GM19351 (cell line): ENCODE measurements at regions not wholly inside any gene's neighbourhood (a gene's known extent, or its start where the extent isn't known, plus 50 kb on each side); places are given as distances from the start of the nearest gene placed in this dataset.
"Not testable (repeated sequence)": the region's sequence is repeated elsewhere in the genome, so short reads cannot be mapped to it uniquely, and the experiment has no call there.

ENCODE experiments used
- ATAC-seq: cut with Tn5 transposase; IDR thresholded peaks from one replicate; pipeline ENCODE4 v1.9.1; 2021; ENCODE audit warnings: mild to moderate bottlenecking, moderate library complexity; ENCODE audit not compliant: unreplicated experiment

DNA sequence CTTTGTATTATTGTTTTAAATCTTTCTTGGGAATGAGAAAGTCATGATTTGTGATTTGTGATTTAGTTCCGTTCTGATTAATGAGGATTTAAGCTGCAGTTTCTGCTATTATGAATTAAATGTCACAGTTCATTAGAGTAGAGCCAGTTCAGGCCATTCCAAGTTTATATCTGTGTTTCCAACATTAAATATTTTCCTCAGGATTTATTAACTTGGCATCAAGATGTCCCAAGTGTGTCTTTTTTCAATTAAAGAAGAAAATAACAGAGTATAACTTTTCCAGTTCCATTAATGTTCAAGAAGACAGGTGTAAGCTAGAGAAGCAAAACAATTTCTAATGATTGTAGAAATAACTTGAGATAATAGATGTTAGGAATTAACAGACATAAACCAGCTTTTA, 1183.2 kb upstream of the CELF2 start:
- no peak for ATAC-seq

DNA sequence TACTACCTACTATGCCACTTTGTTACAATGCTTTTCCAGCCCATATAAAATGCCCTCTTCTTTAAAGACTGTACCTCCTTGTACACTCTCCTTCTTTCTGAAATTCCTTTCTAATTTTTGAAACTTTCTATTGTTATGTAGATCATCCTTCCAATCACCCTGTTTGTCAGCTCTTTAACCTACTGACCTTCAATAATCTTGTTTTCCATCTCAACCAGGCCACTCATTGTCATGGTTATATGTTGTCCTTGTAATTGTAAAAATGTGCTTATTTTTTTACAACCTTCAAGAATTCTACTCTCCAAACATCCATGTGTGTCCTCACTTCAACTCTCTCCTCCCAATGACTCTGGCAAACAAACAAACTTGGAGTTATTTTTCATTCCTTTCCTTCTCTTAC, 1172.6 kb upstream of the CELF2 start:
- ATAC-seq = no peak

DNA sequence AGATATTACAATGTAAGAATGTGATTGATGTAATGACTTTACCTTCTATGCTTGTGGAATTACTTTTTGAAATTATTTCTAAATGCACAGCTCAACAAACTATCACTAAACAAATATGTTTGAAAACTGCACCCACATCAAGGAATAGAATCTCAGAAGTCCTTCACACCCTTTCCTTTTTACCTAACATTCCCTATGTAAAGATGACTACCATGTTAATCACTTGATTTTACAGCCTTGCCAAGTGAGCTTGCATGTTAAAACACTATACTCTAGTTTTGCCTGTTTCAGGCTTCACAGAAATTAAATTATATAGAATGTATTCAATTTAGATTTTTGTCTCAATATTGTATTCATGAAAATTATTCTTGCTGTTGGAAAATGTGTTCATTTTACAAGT, 1169.4 kb upstream of the CELF2 start:
- ATAC-seq = no peak

DNA sequence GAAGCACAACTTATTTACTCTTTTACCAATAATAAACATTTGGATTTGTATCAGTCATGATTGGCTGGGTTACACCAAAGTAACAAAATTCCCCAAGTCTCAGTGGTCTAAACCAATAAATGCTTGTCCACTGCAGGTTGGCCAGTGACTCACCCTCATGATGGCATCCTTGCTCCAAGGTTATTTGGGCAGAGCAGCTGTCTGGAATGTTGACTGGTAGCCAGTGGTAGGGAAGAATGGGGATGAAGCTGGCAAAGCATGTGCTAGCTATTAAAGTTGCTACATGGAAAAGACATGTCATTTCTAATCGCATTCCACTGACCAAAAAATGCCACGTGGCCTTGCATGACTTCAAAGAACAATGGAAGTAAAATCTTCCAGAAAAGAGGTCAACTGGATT, 1168.7 kb upstream of the CELF2 start:
- ATAC-seq = no peak

DNA sequence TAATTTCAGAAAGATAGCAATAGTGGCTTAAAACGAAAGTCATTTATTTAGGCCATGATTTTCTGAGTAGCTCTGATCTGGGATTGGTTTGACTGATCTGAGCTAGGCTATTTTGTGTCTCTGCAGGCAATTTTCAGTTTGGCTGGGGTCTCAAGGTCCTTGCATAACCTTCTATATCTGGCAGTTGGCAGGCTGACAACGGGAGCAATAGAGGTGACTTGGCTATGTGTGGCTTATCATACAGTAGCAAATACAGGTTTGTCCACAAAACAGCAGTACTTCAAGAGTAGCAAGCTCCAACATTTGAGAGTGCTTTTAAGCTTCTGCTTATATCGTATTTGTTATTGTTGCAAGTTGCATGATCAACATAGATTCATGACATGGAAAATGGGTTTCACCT, 1167.3 kb upstream of the CELF2 start:
- ATAC-seq = no peak

DNA sequence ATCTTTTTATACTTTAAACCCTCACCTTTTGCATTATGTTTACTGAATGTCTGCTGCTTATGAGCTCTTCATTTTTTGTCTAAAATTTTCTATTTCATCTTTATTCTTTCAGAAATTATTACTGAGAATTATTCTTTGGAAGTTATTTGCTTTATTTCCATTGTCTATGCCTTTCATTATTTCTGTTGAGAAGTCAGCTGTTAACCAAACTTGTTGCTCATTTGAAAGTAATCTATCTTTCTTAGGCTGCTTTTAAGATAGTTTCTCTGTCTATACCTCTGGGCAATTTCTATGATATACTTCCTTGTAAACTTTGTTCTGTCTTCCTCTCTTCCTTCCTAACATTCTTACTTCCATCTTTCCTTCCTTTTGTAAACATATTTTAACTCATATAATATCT, 1165.9 kb upstream of the CELF2 start:
- no peak for ATAC-seq

DNA sequence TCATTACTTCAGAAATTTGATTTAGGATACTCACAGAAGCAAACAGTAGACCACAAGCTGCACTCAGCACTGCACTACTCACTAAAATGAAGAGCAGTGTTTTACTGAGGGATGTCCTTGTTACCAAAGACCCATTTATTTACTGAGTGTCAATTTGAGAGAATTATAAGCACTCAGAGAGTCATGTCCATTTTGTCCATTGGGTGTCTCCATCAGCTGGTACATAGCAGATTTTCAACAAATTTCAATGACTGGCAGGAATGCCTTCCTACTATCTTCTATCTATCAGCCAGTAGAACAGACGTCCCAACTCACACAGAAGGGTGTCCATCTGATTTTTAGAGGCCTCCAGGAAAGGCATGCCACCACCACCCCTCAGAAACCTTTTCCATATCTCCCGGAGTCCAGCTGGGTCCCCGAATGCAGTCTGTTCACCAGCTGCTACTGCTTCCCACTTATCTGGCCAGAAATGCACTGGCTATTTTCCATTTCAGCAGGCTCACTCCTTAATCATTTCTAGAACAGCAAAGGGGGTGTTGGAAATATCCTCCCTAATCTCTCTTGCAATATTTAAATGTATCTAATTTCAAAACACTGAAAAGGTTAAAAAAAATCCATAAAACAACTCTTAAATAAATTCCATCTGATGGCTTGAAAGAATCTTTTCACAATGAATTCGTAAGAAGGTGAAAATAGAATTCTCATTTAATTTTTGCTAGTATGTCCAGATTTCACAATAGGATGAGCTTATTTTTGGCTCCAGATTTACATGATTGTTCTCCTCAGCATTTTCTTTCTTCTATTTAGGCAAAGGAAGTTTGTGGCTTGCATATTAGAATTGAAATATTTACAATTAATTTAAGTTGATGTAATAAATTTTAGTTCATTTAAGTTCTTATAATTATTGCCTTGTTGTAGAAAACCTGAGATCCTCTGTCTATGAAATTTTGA, 1164.0 kb upstream of the CELF2 start:
- ATAC-seq = no peak

DNA sequence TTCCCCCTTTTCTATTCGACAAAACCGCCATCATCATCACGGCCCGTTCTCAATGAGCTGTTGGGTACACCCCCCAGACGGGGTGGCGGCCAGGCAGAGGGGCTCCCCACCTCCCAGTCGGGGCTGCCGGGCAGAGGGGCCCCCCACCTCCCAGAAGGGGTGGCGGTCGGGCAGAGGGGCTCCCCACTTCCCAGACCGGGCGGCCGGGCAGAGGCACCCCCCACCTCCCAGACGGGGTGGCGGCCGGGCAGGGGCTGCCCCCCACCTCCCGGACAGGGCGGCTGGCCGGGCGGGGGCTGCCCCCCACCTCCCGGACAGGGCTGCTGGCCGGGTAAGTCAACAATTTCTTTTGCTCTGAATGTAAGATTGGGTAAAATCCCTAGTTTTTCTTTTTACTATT, 1162.2 kb upstream of the CELF2 start:
- not testable (repeated sequence) for ATAC-seq

DNA sequence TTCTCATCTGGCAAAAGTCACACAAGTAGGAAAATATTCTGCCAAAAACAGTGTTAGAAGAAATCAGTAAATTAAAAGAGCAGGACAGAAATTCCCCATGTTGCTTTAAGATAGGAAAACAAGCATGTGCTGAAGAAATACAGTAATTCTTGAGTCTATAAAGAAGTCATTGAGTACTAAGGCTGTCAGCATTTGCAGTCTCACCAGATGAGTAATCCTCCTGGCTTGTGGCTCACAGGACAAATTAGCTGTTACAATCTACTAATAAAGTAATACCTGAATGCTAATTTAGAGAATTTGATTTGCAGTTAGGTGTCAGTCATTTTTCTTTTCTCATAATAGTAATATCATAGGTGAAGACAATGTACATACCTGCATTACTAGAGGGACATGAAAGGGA, 1158.9 kb upstream of the CELF2 start:
- ATAC-seq = no peak

DNA sequence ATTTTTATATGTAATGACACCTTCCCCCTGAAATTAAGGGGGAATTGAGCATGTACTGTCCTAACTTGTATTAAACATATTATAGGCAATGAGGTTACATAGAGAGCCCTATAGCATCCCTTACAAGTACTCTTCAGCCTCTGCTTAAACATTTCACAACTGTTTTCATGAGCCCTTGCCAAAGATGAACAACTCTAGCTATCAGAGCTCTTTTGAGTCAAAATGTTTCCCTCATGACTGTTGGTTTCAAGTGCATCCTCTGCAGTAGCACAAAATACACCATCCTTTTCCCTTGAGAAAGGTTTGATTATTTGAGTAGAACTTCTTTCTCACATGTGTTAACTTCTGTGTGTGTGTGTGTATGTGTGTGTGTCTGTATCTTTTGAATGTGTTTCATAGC, 1157.6 kb upstream of the CELF2 start:
- no peak for ATAC-seq

DNA sequence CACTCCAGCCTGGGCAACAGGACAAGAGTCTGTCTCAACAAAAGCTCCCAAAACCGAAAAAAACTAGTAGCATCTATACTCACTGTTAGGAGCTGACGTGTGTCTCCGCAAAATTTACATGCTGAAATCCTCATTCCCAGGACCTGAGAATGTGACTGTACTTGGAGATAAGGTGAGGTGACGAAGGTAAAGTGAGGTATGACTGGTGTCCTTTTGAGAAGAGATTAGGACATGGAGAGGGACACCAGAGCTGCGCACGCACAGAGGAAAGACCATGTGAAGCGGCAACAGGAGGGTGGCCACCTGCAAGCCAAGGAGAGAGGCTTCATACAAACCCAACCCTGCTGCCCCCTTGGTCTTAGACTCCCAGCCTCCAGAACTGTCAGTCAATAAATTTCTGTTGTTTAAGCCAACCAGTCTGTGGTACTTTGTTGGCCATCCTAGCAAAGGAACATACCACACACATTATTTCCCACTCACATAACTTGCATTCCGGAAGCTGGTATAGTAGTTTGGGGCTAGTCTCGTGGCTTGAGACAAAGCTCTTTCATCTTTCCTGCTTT, 1154.0 kb upstream of the CELF2 start:
- ATAC-seq = no peak

DNA sequence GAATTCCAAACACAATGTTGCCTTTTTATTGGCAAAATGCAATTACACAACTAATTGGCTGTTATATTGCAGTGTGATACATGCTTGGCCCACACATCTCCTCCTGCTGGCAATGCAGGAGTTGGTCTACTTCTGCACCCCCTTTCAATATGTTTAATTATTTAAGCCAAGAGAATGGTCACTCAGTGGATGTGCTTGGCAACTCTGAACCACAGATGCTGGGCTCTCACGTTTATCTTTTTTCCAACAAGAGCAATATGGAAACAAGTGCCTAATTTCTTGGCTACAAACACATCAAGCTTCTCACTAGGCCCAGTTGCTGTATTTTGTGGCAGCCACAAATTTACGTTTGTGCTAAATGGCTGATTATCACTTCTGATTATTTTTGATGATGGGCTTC, 1149.2 kb upstream of the CELF2 start:
- no peak for ATAC-seq

DNA sequence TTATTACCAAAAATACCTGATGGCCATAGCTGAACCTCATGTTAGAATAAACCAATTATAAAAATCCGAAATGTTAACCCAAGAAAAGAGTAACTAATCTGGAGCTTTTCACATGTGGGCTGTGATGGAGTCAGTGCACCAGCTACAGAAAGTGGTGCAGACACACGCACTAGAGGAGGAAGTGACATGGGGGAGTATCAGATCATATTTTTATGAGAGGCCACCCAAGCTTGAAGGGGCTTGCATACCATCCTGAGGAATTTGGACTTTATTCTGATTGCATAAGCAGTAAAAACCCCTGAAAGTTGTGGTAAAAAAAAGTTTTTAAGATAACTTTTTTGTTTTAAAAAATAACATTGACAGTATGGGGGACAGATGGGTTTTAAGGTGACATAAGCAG, 1148.5 kb upstream of the CELF2 start:
- ATAC-seq = no peak

DNA sequence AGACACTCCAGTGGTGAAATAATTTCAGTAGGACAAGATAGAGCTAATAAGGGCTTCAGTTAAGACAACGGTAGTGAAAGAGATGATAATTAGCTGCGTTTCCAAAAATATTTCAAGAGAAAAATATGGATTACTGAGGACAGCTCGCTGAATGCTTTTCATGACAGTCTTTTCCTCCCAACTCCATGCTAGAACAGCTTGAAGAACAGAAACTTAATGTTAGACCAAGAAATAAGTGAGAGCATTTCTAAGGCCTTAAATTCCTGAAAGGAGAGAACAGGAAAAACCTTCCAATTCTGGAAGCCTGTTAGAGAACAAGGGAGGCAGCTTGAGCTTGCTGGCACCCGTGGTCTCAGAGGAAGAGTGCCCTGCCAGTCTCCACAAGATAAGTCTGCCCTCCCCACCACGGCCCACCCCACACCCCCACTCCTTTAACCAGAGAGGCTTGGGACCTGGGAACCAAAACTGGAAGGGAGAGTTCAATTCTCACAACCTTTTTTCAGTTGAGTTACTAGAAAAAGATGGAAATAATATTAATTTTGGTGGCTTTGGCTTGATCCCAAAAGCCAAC, 1148.0 kb upstream of the CELF2 start:
- ATAC-seq = no peak

DNA sequence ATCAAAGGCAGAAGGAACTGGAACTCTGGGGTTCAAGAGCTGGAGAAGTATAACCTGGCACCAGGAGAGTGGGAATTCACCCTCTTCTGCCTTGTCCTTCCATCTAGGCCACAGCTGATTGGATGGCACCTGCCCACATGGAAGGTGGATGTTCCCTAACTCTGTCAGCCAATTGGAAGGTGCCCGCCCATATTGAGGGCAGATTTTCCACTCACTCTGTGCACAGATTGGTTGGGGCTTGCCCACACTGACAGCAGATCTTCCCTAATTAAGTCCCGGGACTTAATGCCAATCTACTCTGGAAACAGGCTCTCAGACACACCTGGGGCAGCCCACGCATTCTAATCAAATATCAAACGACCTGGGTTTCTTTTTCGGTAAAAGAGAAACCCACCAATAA, 1142.3 kb upstream of the CELF2 start:
- ATAC-seq = no peak

DNA sequence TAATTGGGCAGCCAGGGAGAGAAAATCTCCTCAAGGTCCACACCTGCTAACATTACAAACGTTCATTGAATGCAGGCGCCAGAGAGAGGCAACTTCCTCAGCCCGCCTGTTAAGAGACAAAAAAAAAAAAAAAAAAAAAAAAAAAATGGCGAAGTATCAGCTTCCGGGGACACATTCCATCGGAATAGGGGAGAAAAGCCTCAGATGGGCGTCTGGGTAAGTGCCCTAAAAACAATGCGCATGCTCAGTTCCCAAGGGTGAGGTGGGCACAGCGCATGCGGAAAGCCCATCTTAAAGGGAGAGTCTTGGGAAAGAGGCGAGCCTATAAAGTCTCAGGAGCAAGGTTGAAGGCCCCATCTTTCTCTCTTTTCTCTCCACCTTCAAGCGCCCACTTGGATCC, 1139.7 kb upstream of the CELF2 start:
- no peak for ATAC-seq

DNA sequence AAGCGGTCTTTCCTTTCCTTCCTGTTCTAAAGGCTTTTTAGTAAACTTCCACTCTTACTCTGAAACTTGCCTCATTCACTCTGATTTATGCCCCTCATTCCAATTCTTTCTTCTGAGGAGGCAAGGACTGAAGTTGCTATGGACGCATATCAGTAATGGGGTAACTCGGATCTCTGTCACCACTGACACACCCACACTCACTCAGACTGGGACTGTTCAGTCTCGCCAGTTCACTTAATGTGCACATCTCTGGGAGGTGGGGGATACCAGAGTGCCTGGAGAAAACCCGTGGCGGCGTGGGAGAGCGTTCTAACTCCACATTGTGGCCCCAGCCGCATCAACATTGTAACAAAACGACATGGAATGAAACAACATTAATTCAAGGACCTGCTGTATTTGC, 1139.3 kb upstream of the CELF2 start:
- no peak for ATAC-seq

DNA sequence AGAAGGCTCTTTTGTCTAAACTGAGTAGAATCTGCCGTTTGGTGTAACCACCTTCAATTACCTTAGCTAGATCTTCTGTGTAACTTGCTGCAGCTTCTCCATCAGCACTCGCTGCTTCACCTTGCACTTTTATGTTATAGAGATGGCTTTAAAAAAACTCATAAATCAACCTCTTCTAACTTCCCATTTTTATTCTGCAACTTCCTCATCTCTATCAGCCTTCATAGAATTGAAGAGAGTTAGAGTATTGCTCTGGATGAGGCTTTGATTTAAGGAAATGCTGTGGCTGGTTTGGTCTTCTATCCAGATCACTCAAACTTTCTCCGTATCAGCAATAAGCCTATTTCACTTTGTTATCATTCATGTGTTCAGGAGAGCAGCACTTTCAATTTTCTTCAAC, 1131.9 kb upstream of the CELF2 start:
- ATAC-seq = no peak

DNA sequence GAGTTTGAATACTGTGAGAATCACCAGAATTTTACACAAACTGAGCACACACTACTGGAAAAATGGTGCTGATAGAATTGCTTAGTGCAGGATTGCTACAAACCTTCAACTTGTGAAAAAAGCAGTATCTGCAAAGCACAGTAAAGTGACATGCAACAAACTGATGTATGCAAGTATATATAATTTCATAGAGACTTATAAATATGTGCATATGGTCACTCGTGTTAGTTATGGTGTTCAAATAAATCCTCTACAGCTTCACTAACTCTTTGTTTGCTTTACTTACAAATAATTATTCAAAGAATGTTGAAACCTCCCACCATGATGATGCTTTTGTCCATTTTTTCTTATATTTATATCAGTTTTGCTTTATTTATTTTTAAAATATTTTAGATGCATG, 1130.9 kb upstream of the CELF2 start:
- no peak for ATAC-seq

DNA sequence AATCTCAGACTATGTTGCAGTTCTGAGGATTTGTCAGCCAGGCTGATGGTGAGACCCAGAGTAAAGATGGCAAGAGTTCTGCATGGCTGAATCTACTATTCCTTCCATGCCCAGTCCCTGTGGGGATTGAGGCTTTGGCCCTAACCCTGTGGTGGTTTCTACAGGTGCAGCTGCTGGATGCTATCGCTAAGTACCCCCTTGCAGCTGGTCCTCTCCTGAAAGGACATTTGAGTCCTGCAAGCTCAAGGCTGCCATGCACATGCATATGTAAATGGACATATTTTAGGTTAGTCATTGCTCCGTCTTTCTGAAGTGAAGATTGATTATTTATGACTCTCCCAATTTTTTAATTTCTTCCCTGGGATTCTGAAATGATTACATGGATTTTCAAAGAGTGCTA, 1122.2 kb upstream of the CELF2 start:
- ATAC-seq = no peak

DNA sequence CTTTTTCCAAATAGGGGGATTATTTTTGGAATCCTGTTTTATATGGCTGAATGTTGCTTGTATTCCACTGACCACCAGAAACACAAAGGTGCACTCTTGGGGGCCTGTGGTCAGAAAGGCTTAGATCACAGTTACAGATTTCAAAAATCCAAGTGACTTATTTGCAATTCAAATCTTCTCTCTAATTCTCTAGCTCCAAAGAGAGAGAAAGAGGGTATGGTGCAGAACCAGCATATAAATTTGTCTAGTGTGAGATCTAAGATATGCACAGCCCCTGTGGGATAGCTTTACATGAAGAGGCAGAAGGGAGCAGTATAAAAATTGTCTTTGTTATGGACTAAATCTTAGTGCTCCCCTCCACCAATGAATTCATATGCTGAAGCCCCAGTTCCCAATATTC, 1121.7 kb upstream of the CELF2 start:
- no peak for ATAC-seq

DNA sequence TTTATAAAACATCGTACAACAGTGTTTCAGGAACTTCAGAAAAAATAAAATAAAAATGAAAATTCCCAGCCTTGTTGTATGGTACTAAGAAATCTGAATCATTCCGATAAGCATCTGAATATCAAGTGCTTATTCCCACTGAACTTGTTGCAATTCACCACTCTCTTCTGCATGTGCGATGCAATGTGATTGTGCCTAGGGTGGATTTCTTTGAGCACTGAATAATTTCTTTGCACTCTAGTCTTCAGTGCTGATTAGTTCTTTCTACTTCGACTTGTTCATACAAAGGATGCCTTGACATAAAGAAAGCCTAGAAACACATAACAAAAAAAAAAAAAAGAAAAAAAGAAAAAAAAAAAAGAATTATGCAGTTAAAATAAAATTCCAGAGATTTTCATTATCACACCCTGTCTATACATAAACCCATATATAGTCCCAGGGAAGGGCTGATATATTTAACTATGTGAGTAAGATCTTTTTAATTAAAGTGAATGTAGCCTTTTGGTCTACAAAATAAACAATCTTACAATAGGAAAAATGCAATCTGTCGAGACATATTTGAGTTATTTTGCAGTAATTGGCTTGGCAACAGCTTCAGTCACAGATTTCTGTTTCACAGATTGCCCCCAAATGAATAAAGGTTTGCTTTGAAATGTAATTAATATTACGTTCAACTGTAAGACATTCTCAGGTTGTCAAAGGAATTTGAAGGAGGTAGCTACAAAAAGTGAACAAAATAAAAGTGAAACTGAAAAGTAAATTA, 1118.9 kb upstream of the CELF2 start:
- ATAC-seq = no peak
